ENCODE measurements at regions not wholly inside any gene's neighbourhood (a gene's known extent, or its start where the extent isn't known, plus 50 kb on each side); places are given as distances from the start of the nearest gene placed in this dataset.
A peak's percentile ranks its signal among the peaks of the same experiment; 100 is the strongest.

GRCh38 chr4:28548594-28548993 lies 1688.0 kb downstream of the STIM2 start:
- TF ChIP-seq RCOR1 (IDR thresholded peaks at IDR 0.05; ENCODE audit: low read length) = no peak
- no peak for TF ChIP-seq MAX (IDR thresholded peaks at IDR 0.05; ENCODE audit: low read depth)
- TF ChIP-seq YY1 (IDR thresholded peaks at IDR 0.05; ENCODE audit: low read depth) = no peak
- TF ChIP-seq FOXM1 (IDR thresholded peaks at IDR 0.05; ENCODE audit: low read depth) = no peak
- TF ChIP-seq TAF1 (IDR thresholded peaks at IDR 0.05; ENCODE audit: borderline replicate concordance, low read depth, low read length) = no peak
- no peak for TF ChIP-seq RXRA (IDR thresholded peaks at IDR 0.05; ENCODE audit: borderline replicate concordance, low read depth)
- TF ChIP-seq MXI1 (IDR thresholded peaks at IDR 0.05; ENCODE audit: low read depth, low read length) = no peak
- TF ChIP-seq TCF12 (IDR thresholded peaks at IDR 0.05) = no peak
- no peak for TF ChIP-seq REST (IDR thresholded peaks at IDR 0.05; ENCODE audit: low read depth, low read length)
- TF ChIP-seq SIN3A (IDR thresholded peaks at IDR 0.05; ENCODE audit: borderline replicate concordance, low read depth, low read length) = no peak
- no peaks in the 10 kb centered on the region for H4K20me1 ChIP-seq (ENCODE audit: insufficient read depth)
- ChIA-PET CTCF (interaction anchor here (0.9 to 1.2 kb wide), 2 partner anchors 12 to 17 kb away, joined by 3 read pairs; no protein-coding TSS in a partner anchor), POLR2A (no interaction called here)
- no peak for DNase-seq
- H3F3A ChIP-seq (replicated peaks; ENCODE audit: insufficient read depth) = peaks cover 3% of the 10 kb centered on the region
- H3K27ac ChIP-seq (ENCODE audit: low read depth in 2 of 2, low read length in 1 of 2) = no peak overlapping the region
- H3K4me2 ChIP-seq = no peak overlapping the region
- 0 out of 2 replicates have a peak, but pooled peaks cover 4% of the 10 kb centered on the region for H3K9me3 ChIP-seq
- H3K79me2 ChIP-seq (ENCODE audit: insufficient read depth) = no peaks in the 10 kb centered on the region
- H3K36me3 ChIP-seq (replicated peaks in 1 of 2; ENCODE audit: control insufficient read depth in 1 of 2, insufficient read depth in 2 of 2, low read length in 1 of 2) = no peaks in the 10 kb centered on the region
- no peak overlapping the region for H3K9ac ChIP-seq
- no peak overlapping the region for H3K4me3 ChIP-seq (ENCODE audit: low read depth in 2 of 2, low read length in 1 of 2)
- no peaks in the 10 kb centered on the region for H3K27me3 ChIP-seq (ENCODE audit: insufficient read depth)
- H3K4me1 ChIP-seq (ENCODE audit: control insufficient read depth in 1 of 2, insufficient read depth in 2 of 2, low read depth in 1 of 2, low read length in 1 of 2) = no peaks in the 10 kb centered on the region
- no peaks in the 10 kb centered on the region for H3K9me2 ChIP-seq
- 31% methylated on average over 6 of the region's 6 CpGs for WGBS (ENCODE audit: low lambda C conversion rate)
- H2AFZ ChIP-seq (ENCODE audit: low read depth) = 0 out of 2 replicates have a peak overlapping the region, but pooled peaks have one; percentile 57

GRCh38 chr4:28555866-28556265 lies 1695.2 kb downstream of the STIM2 start:
- no peaks in the 10 kb centered on the region for H3K9me2 ChIP-seq
- H3K27ac ChIP-seq (ENCODE audit: low read depth in 2 of 2, low read length in 1 of 2) = no peak overlapping the region
- no peak for DNase-seq

More at GRCh38 chr4:28555866-28556265, 1695.2 kb downstream of the STIM2 start:
- CTCF ChIA-PET = no interaction called here
- H3K4me3 ChIP-seq (ENCODE audit: low read depth in 2 of 2, low read length in 1 of 2) = no peak overlapping the region
- peaks cover 4% of the 10 kb centered on the region for H3F3A ChIP-seq (replicated peaks; ENCODE audit: insufficient read depth)
- H2AFZ ChIP-seq (ENCODE audit: low read depth) = no peak overlapping the region
- POLR2A ChIA-PET = no interaction called here
- 18% methylated on average over 2 of the region's 2 CpGs for WGBS (ENCODE audit: low lambda C conversion rate)
- TF ChIP-seq RAD21 (IDR thresholded peaks at IDR 0.05; ENCODE audit: low read length) (no peak), CHD2 (IDR thresholded peaks at IDR 0.05; ENCODE audit: low read length, partially characterized antibody) (no peak)
- no peaks in the 10 kb centered on the region for H4K20me1 ChIP-seq (ENCODE audit: insufficient read depth)
- no peaks in the 10 kb centered on the region for H3K4me1 ChIP-seq (ENCODE audit: control insufficient read depth in 1 of 2, insufficient read depth in 2 of 2, low read depth in 1 of 2, low read length in 1 of 2)
- H3K36me3 ChIP-seq (replicated peaks in 1 of 2; ENCODE audit: control insufficient read depth in 1 of 2, insufficient read depth in 2 of 2, low read length in 1 of 2) = no peaks in the 10 kb centered on the region
- no peaks in the 10 kb centered on the region for H3K79me2 ChIP-seq (ENCODE audit: insufficient read depth)
- no peak overlapping the region for H3K4me2 ChIP-seq
- H3K9ac ChIP-seq = no peak overlapping the region
- H3K27me3 ChIP-seq (ENCODE audit: insufficient read depth) = no peaks in the 10 kb centered on the region
- H3K9me3 ChIP-seq = 0 out of 2 replicates have a peak, but pooled peaks cover 2% of the 10 kb centered on the region

All from SK-N-SH (cell line).